ENCODE measurements at regions not wholly inside any gene's neighbourhood (a gene's known extent, or its start where the extent isn't known, plus 50 kb on each side); places are given as distances from the start of the nearest gene placed in this dataset.

DNA sequence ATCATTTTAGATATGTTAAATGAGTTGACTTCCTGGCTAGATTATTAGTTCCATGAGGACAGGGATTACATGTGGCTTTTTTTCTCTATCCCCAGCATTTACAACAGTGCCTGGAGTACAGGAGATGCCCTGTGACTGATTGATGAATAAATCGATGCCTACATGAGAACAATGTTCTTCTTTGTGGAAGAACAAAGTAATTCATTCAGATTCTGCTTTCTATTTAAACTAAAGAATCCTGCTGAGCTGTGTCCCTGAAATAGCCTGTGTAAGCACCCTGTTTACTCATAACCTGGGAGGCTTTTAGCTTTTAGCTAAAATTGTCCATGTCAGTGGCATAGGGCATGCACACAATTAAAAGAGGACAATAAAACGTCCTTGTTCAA lies 125.1 kb upstream of the BTBD3 start:
- 49 to 63% methylated on average over 2 of the region's 2 CpGs for WGBS, 2 donors
- intact Hi-C loops (cut with DNase I), result no loop called here
- TF ChIP-seq, protein P1, sequence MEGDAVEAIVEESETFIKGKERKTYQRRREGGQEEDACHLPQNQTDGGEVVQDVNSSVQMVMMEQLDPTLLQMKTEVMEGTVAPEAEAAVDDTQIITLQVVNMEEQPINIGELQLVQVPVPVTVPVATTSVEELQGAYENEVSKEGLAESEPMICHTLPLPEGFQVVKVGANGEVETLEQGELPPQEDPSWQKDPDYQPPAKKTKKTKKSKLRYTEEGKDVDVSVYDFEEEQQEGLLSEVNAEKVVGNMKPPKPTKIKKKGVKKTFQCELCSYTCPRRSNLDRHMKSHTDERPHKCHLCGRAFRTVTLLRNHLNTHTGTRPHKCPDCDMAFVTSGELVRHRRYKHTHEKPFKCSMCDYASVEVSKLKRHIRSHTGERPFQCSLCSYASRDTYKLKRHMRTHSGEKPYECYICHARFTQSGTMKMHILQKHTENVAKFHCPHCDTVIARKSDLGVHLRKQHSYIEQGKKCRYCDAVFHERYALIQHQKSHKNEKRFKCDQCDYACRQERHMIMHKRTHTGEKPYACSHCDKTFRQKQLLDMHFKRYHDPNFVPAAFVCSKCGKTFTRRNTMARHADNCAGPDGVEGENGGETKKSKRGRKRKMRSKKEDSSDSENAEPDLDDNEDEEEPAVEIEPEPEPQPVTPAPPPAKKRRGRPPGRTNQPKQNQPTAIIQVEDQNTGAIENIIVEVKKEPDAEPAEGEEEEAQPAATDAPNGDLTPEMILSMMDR (IDR thresholded peaks at IDR 0.05), result no peak
- TF ChIP-seq POLR2A (IDR thresholded peaks at IDR 0.05), result no peak
- no peaks in the 10 kb centered on the region for H3K4me1 ChIP-seq
- H3K36me3 ChIP-seq, result no peaks in the 10 kb centered on the region
- no peak overlapping the region for H3K27ac ChIP-seq
- DNase-seq, result no peak
- no peaks in the 10 kb centered on the region for H3K9me3 ChIP-seq
- no peak overlapping the region for H3K4me3 ChIP-seq
- no peaks in the 10 kb centered on the region for H3K27me3 ChIP-seq

DNA sequence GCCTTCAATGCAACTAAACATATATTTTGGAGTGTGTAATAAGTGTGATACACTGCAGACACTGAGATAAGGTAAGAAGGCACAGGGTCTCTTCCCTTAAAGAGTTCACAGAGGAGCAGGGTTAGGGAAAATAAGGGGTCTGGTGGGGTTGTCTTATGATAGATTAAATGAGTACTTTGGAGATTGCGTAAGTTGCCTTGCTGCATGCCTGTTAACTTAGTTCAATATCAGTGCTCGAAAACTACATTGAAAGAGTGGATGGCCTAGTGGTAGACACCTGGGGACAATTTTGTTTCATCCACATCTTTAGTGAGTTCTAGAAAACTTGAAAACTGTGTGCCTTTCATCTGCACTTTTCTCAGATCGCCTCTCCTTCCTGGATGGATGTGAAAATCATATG lies 123.2 kb upstream of the BTBD3 start:
- H3K27ac ChIP-seq, result no peak overlapping the region
- TF ChIP-seq, protein P1 (IDR thresholded peaks at IDR 0.05), result no peak
- no peak for TF ChIP-seq POLR2A (IDR thresholded peaks at IDR 0.05)
- no peak overlapping the region for H3K4me3 ChIP-seq
- intact Hi-C loops (cut with DNase I), result no loop called here
- H3K9me3 ChIP-seq, result no peaks in the 10 kb centered on the region
- no peak for DNase-seq
- no peaks in the 10 kb centered on the region for H3K36me3 ChIP-seq
- WGBS, 2 donors, result 86 to 96% methylated on average over 3 of the region's 3 CpGs
- peaks cover 0 to 13% (median 4%) of the 10 kb centered on the region in 3 donors for H3K4me1 ChIP-seq
- H3K27me3 ChIP-seq, result no peaks in the 10 kb centered on the region

DNA sequence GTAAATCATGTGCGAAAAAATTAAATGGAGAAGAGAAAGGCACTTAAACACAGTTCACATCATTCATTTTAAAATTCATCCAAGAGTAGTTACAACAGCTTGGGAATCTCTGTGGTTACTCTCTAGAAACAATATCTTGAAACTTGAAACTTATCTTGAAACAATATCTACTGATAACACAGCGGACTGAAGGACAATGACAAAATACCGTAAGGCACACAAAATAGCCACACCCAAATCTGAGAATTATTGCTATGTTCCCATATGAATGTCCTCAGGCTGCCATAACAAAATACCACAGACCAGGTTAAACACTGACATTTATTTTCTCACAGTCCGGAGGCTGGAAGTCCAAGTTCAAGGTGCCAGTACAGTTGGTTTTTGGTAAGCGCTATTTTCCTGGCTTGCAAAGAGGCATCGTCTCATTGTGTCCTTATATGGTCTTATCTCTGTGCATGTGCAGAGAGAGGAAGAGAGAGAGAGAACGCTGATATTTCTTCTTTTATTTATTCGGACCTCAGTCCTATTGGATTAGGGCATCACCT lies 122.5 kb upstream of the BTBD3 start:
- intact Hi-C loops (cut with DNase I), result no loop called here
- no peak for DNase-seq
- Histone ChIP-seq H3K4me3 (no peak overlapping the region), H3K9me3 (no peaks in the 10 kb centered on the region), H3K4me1 (peaks cover 0 to 18% (median 4%) of the 10 kb centered on the region in 3 donors), H3K27ac (no peak overlapping the region), H3K27me3 (no peaks in the 10 kb centered on the region), H3K36me3 (no peaks in the 10 kb centered on the region)
- TF ChIP-seq, protein P1 (IDR thresholded peaks at IDR 0.05), result no peak
- no peak for TF ChIP-seq POLR2A (IDR thresholded peaks at IDR 0.05)
- WGBS, 2 donors, result 91 to 95% methylated on average over 8 of the region's 8 CpGs

DNA sequence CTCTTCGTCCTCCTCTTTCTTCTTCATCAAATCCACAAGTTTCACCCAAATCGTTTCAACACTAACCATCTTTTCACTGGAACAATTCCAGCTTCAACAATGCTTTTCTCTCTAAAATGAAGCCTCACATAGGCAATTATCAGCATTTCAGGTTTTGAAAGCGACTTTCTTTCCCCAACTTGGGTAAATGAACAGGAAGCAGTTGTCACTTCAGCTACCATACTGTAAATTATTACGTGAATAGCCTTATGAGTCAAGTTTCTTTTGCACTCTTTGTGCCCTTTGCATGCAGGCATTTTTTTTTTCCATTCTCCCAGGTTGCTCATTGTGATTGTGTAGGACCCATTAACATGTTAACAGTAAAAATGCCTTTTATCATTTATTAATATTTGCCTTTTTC lies 121.7 kb upstream of the BTBD3 start:
- TF ChIP-seq, protein P1 (IDR thresholded peaks at IDR 0.05), result no peak
- no peak for TF ChIP-seq POLR2A (IDR thresholded peaks at IDR 0.05)
- Histone ChIP-seq H3K4me3 (no peak overlapping the region), H3K27me3 (no peaks in the 10 kb centered on the region), H3K27ac (no peak overlapping the region), H3K36me3 (no peaks in the 10 kb centered on the region), H3K9me3 (no peaks in the 10 kb centered on the region), H3K4me1 (peaks cover 0 to 18% (median 4%) of the 10 kb centered on the region in 3 donors)
- intact Hi-C loops (cut with DNase I), result no loop called here
- 46 to 65% methylated on average over 4 of the region's 4 CpGs for WGBS, 2 donors
- no peak for DNase-seq

DNA sequence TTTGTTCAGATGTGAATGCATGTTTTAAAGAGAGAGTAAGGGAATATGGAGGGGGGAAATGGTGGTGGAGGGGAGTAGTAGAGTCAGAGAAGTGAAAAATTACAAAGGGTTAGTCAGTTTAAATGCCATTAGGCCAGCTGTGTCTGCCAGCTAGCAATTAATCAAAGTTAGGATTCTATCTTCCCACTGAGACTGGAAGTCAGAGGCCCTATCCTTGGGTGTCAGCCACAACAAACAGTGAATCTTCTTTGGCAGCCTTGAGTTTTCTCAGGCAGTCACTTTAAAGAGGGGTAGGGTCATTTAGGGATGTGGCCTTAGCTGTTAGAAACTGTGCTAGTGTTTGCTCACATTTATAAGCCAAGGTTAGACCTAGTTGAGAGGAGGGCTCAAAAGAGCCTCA lies 120.5 kb upstream of the BTBD3 start:
- H3K4me3 ChIP-seq, result no peak overlapping the region
- H3K36me3 ChIP-seq, result no peaks in the 10 kb centered on the region

More for the DNA sequence above, 120.5 kb upstream of the BTBD3 start:
- peaks cover 0 to 18% (median 4%) of the 10 kb centered on the region in 3 donors for H3K4me1 ChIP-seq
- intact Hi-C loops (cut with DNase I), result no loop called here
- TF ChIP-seq, protein P1 (IDR thresholded peaks at IDR 0.05), result no peak
- no peak for TF ChIP-seq POLR2A (IDR thresholded peaks at IDR 0.05)
- no peak for DNase-seq
- H3K27ac ChIP-seq, result no peak overlapping the region
- no peaks in the 10 kb centered on the region for H3K9me3 ChIP-seq
- H3K27me3 ChIP-seq, result no peaks in the 10 kb centered on the region
